Retina (tissue), 1 donor: ENCODE measurements at regions not wholly inside any gene's neighbourhood (a gene's known extent, or its start where the extent isn't known, plus 50 kb on each side); places are given as distances from the start of the nearest gene placed in this dataset.
"Not testable (repeated sequence)": the region's sequence is repeated elsewhere in the genome, so short reads cannot be mapped to it uniquely, and the experiment has no call there.

ENCODE experiments used
- DNase-seq: peaks from one replicate; pipeline ENCODE4 v3.0.0-alpha.2; 2016

GRCh38 chr18:8501044-8501443 is 108.2 kb upstream of the RAB12 start:
- peak; percentile 51 for DNase-seq

GRCh38 chr18:8503248-8503647 is 106.0 kb upstream of the RAB12 start:
- DNase-seq, result no peak

- no peak for DNase-seq
These were observed 104.8 kb upstream of the RAB12 start for GRCh38 chr18:8504424-8504823.

- DNase-seq, result no peak
These were observed 104.3 kb upstream of the RAB12 start for GRCh38 chr18:8504880-8505435.

- DNase-seq, result no peak
These were observed 102.8 kb upstream of the RAB12 start for GRCh38 chr18:8506251-8507049.

GRCh38 chr18:8507361-8507760 is 101.9 kb upstream of the RAB12 start:
- no peak for DNase-seq

GRCh38 chr18:8507915-8508705 is 101.1 kb upstream of the RAB12 start:
- DNase-seq, result no peak

GRCh38 chr18:8513249-8513648 is 96.0 kb upstream of the RAB12 start:
- DNase-seq, result no peak

- DNase-seq, result no peak
These were observed 94.8 kb upstream of the RAB12 start for GRCh38 chr18:8514409-8514808.

GRCh38 chr18:8515142-8515865 is 93.9 kb upstream of the RAB12 start:
- no peak for DNase-seq

- no peak for DNase-seq
These were observed 92.6 kb upstream of the RAB12 start for GRCh38 chr18:8516371-8517250.

GRCh38 chr18:8517276-8517675 is 92.0 kb upstream of the RAB12 start:
- no peak for DNase-seq

- DNase-seq, result no peak
These were observed 90.1 kb upstream of the RAB12 start for GRCh38 chr18:8519102-8519501.

GRCh38 chr18:8520266-8520665 is 89.0 kb upstream of the RAB12 start:
- no peak for DNase-seq

- DNase-seq, result no peak
These were observed 86.5 kb upstream of the RAB12 start for GRCh38 chr18:8522756-8523155.

GRCh38 chr18:8525692-8526091 is 83.5 kb upstream of the RAB12 start:
- no peak for DNase-seq

- DNase-seq, result no peak
These were observed 82.9 kb upstream of the RAB12 start for GRCh38 chr18:8526332-8526731.

- no peak for DNase-seq
These were observed 79.6 kb upstream of the RAB12 start for GRCh38 chr18:8529609-8530008.

- not testable (repeated sequence) for DNase-seq
These were observed 78.2 kb upstream of the RAB12 start for GRCh38 chr18:8531084-8531483.

- DNase-seq, result no peak
These were observed 73.0 kb upstream of the RAB12 start for GRCh38 chr18:8536231-8536630.

GRCh38 chr18:8536922-8537321 is 72.3 kb upstream of the RAB12 start:
- no peak for DNase-seq

GRCh38 chr18:8537400-8537799 is 71.8 kb upstream of the RAB12 start:
- DNase-seq, result no peak
